ENCODE measurements at regions not wholly inside any gene's neighbourhood (a gene's known extent, or its start where the extent isn't known, plus 50 kb on each side); places are given as distances from the start of the nearest gene placed in this dataset.
"Not testable (repeated sequence)": the region's sequence is repeated elsewhere in the genome, so short reads cannot be mapped to it uniquely, and the experiment has no call there.

DNA sequence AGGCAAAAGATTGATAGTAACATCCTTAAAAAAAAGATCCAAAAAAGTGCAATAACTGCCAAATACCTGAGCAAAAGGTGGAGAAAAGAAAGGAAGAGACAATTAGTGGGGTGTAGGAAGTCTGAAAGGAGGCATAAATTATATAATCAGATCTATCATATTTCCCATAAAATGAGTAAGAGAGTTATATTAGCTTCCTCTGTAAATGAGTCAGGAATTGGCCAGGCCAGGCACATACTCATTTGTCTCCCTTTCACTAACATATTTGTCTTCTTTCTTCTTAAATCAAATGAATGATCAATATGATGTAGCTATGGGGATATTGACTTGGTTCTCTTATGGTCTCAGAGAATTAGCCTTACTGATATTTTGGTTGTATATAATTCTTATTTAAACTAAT, 292.3 kb upstream of the CADM2 start:
- DNase-seq, result no peak
- H3K27me3 ChIP-seq, result no peaks in the 10 kb centered on the region
- TF ChIP-seq CTCF (IDR thresholded peaks at IDR 0.05) (no peak), POLR2A (IDR thresholded peaks at IDR 0.05) (no peak)
- no peaks in the 10 kb centered on the region for H3K36me3 ChIP-seq
- H3K9me3 ChIP-seq, result no peaks in the 10 kb centered on the region
- no peak overlapping the region for H3K4me3 ChIP-seq
- H3K4me1 ChIP-seq, result no peaks in the 10 kb centered on the region
- no peak overlapping the region for H3K27ac ChIP-seq

GRCh38 chr3:84679211-84679610, 279.6 kb upstream of the CADM2 start:
- H3K4me1 ChIP-seq, result no peaks in the 10 kb centered on the region
- no peaks in the 10 kb centered on the region for H3K27me3 ChIP-seq
- H3K27ac ChIP-seq, result no peak overlapping the region
- H3K9me3 ChIP-seq, result no peaks in the 10 kb centered on the region
- no peak for DNase-seq
- no peak overlapping the region for H3K4me3 ChIP-seq
- TF ChIP-seq POLR2A (IDR thresholded peaks at IDR 0.05), result no peak
- H3K36me3 ChIP-seq, result no peaks in the 10 kb centered on the region

DNA sequence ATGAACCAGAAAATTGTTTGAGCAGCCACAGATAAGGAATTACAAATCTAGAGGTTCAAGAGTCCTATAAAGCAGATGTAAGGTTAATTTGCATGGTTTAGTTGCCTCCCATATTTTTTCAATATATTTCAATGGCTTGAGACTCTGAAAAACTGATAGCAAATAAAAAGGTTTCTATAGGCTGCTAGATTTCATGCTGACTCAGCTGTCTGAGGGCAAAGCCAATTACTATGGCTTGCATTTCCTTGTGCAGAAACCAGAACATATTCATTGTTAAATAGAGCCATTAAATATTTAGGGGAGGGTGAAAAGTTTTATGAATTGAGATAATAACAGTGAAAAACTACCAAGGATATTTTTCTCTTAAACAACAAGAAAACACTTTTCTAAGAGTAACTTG, 278.1 kb upstream of the CADM2 start:
- Histone ChIP-seq H3K27me3 (no peaks in the 10 kb centered on the region), H3K4me1 (no peaks in the 10 kb centered on the region), H3K36me3 (no peaks in the 10 kb centered on the region), H3K4me3 (no peak overlapping the region), H3K9me3 (no peaks in the 10 kb centered on the region), H3K27ac (no peak overlapping the region)
- DNase-seq, result no peak
- TF ChIP-seq CTCF (IDR thresholded peaks at IDR 0.05), result no peak
- TF ChIP-seq POLR2A (IDR thresholded peaks at IDR 0.05), result no peak

DNA sequence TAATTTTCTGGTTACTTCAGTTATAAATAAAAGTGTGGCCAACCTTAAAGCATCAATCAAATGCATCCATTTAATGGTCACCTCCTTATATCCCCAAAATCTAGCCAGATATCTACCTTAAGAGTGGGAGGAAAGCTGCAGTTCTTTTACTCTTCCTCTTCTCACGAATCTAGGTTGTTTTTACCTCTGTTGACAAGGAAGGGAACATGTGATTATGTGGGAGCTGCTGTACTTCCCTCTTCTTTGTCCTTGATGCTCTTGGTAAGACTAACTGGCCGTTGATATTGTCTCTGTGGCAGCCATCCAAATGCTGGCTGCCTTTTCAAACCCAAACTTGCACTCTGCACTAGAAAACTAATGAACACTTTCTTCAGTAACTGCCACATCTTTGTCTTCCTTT, 275.3 kb upstream of the CADM2 start:
- no peaks in the 10 kb centered on the region for H3K4me1 ChIP-seq
- H3K27me3 ChIP-seq, result no peaks in the 10 kb centered on the region
- H3K36me3 ChIP-seq, result no peaks in the 10 kb centered on the region
- no peak for DNase-seq
- no peak overlapping the region for H3K27ac ChIP-seq
- no peak overlapping the region for H3K4me3 ChIP-seq
- no peak for TF ChIP-seq CTCF (IDR thresholded peaks at IDR 0.05)
- no peak for TF ChIP-seq POLR2A (IDR thresholded peaks at IDR 0.05)
- no peaks in the 10 kb centered on the region for H3K9me3 ChIP-seq

DNA sequence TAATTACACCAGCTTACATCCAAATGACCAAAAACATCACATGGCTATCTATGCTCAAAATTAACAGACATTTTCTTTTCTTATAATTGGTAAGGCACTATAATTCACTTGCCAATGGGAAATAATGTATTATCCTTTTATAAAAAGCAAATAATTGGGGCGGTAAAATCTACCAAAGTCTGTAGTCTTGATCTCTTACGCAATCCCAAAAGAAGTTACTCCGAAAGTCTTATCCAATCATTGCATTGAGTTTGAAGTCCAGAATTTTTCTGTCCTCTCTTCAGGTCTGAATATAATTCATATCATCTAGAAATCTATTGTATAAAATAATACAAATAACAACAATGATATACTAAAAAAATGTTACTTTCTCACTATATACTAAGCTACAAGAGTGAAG, 273.3 kb upstream of the CADM2 start:
- Histone ChIP-seq H3K4me3 (no peak overlapping the region), H3K36me3 (no peaks in the 10 kb centered on the region), H3K27me3 (no peaks in the 10 kb centered on the region), H3K4me1 (no peaks in the 10 kb centered on the region), H3K27ac (no peak overlapping the region), H3K9me3 (no peaks in the 10 kb centered on the region)
- DNase-seq, result no peak
- TF ChIP-seq POLR2A (IDR thresholded peaks at IDR 0.05) (no peak), CTCF (IDR thresholded peaks at IDR 0.05) (no peak)

DNA sequence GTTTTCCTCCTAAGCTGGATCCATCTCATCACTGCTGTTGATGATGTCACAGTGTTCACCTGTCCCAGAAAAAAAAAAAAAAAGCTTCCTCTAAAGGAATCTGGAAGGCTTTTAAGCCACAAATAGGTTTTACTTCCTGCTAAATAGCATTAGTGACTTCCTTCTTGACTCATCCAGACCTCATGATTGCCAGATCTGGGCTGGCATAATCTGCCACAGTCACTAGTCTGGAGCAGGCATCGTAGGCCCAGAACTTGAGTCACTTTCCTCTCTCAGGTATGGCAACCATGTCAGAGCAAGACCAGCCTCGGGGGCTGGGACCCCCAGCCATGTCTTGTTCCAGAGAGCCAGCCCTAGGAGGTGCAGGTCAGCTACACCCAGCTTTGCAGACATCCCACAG, 266.5 kb upstream of the CADM2 start:
- TF ChIP-seq CTCF (IDR thresholded peaks at IDR 0.05) (no peak), POLR2A (IDR thresholded peaks at IDR 0.05) (no peak)
- no peaks in the 10 kb centered on the region for H3K27me3 ChIP-seq
- DNase-seq, result peak in 1 of 3 donors; percentile 28
- H3K9me3 ChIP-seq, result no peaks in the 10 kb centered on the region
- H3K27ac ChIP-seq, result no peak overlapping the region
- H3K4me3 ChIP-seq, result no peak overlapping the region
- no peaks in the 10 kb centered on the region for H3K36me3 ChIP-seq
- H3K4me1 ChIP-seq, result no peaks in the 10 kb centered on the region

- H3K36me3 ChIP-seq, H3K27ac ChIP-seq, H3K4me1 ChIP-seq, H3K27me3 ChIP-seq, H3K9me3 ChIP-seq, DNase-seq, H3K4me3 ChIP-seq: not testable (repeated sequence)
Observed at GRCh38 chr3:84710288-84710687, 248.5 kb upstream of the CADM2 start.

Data from Peyer's patch (tissue), 4 donors.